T-cell (primary cell): ENCODE measurements at regions not wholly inside any gene's neighbourhood (a gene's known extent, or its start where the extent isn't known, plus 50 kb on each side); places are given as distances from the start of the nearest gene placed in this dataset.

ENCODE experiments used
- ATAC-seq, 4 experiments: fragments of 200-7000 bp in 3 of 4; fragments of 150-1000 bp in 1 of 4; cut with Tn5 transposase; replicated peaks in 1 of 4; 1 replicate in 3 of 4; 2 replicates in 1 of 4; pipeline ENCODE4 v1.10.0; 2021; ENCODE audit warnings: moderate library complexity in 3 of 4, mild to moderate bottlenecking in 2 of 4, moderate number of reproducible peaks in 1 of 4
- CTCF ChIA-PET, 2 donors: fragments of 300-600 bp; sonication (Branson Sonifier 250); formaldehyde crosslinking; loops; one replicate each; lab custom pipeline; 2022; ENCODE audit warnings: antibody characterized with exemption in 2 of 2; lab: Charles Lee
- POLR2A ChIA-PET, 2 donors: fragments of 300-600 bp; sonication (Branson Sonifier 250); formaldehyde crosslinking; loops; one replicate each; lab custom pipeline; 2022; ENCODE audit warnings: antibody characterized with exemption in 2 of 2; lab: Charles Lee
- DNase-seq, 35 experiments: peaks; one replicate each; pipeline versions ENCODE4 v3.0.0 to v3.0.0-alpha.2; 2013 to 2023
- H3K27ac ChIP-seq: one replicate; pipeline ENCODE4 v1.5.1; 2013; ENCODE audit warnings: low read length
- H3K27me3 ChIP-seq, 2 experiments: replicated peaks in 1 of 2; 1 replicate in 1 of 2; 2 replicates in 1 of 2; pipeline versions ENCODE4 v1.6.1 to v1.7.0; 2013; ENCODE audit warnings: low read length in 1 of 2, mixed read lengths in 1 of 2; ENCODE audit not compliant: control insufficient read depth in 2 of 2, insufficient read depth in 2 of 2; ENCODE audit errors: extremely low read depth in 1 of 2
- H3K36me3 ChIP-seq, 2 donors: 1 replicate in 1 of 2; 2 replicates in 1 of 2; pipeline versions ENCODE4 v1.6.1 to v1.7.0; 2013; ENCODE audit warnings: low read length in 1 of 2; ENCODE audit not compliant: control insufficient read depth in 2 of 2, insufficient read depth in 1 of 2; ENCODE audit errors: extremely low read depth in 1 of 2
- H3K4me1 ChIP-seq, 2 experiments: 1 replicate in 1 of 2; 2 replicates in 1 of 2; pipeline versions ENCODE4 v1.6.1 to v1.7.0; 2013; ENCODE audit warnings: low read length in 2 of 2, mixed read lengths in 1 of 2; ENCODE audit not compliant: insufficient read depth in 2 of 2, control insufficient read depth in 1 of 2; ENCODE audit errors: extremely low read depth in 1 of 2
- H3K4me3 ChIP-seq, 2 donors: 1 replicate in 1 of 2; 2 replicates in 1 of 2; pipeline versions ENCODE4 v1.5.1 to v1.7.0; 2013; ENCODE audit warnings: mild to moderate bottlenecking in 2 of 2, low read length in 1 of 2, moderate library complexity in 1 of 2; ENCODE audit not compliant: control insufficient read depth in 1 of 2; ENCODE audit errors: extremely low read depth in 1 of 2
- H3K9me3 ChIP-seq: 2 replicates; pipeline ENCODE4 v1.7.0; 2013
- H3K27ac Mint-ChIP-seq, 2 donors: one replicate each; pipeline ENCODE4 v1.8.0; 2020 to 2021; ENCODE audit warnings: mild to moderate bottlenecking in 2 of 2, mixed read lengths in 2 of 2
- H3K27me3 Mint-ChIP-seq, 2 donors: one replicate each; pipeline ENCODE4 v1.8.0; 2021 to 2022; ENCODE audit warnings: mixed read lengths in 2 of 2
- H3K36me3 Mint-ChIP-seq: one replicate; pipeline ENCODE4 v1.8.0; 2021; ENCODE audit warnings: mixed read lengths
- H3K4me1 Mint-ChIP-seq, 3 donors: one replicate each; pipeline ENCODE4 v1.8.0; 2020 to 2022; ENCODE audit warnings: mixed read lengths in 3 of 3, mild to moderate bottlenecking in 1 of 3
- H3K4me3 Mint-ChIP-seq, 3 donors: one replicate each; pipeline ENCODE4 v1.8.0; 2020 to 2022; ENCODE audit warnings: mild to moderate bottlenecking in 3 of 3, mixed read lengths in 3 of 3, moderate library complexity in 3 of 3
- H3K9me3 Mint-ChIP-seq, 3 donors: one replicate each; pipeline ENCODE4 v1.8.0; 2020 to 2022; ENCODE audit warnings: mixed read lengths in 3 of 3
- WGBS: methylation state at CpG from one replicate; pipeline ENCODE4 v1.1.5; 2013; ENCODE audit warnings: missing lambda C conversion rate; ENCODE audit not compliant: insufficient coverage; 5-methylcytosine and 5-hydroxymethylcytosine counted together

- H3K4me3 Mint-ChIP-seq: no peak overlapping the region
- peaks cover 0 to 8% of the 10 kb centered on the region in 2 experiments for H3K27me3 ChIP-seq
- DNase-seq (no peak), ATAC-seq (no peak)
- no peak overlapping the region for H3K27ac Mint-ChIP-seq
- CTCF ChIA-PET: no interaction called here
- no peaks in the 10 kb centered on the region for H3K4me1 Mint-ChIP-seq
- H3K9me3 ChIP-seq: no peaks in the 10 kb centered on the region
- H3K4me1 ChIP-seq: no peaks in the 10 kb centered on the region
- H3K36me3 Mint-ChIP-seq: no peaks in the 10 kb centered on the region
- POLR2A ChIA-PET: no interaction called here
- no peak overlapping the region for H3K27ac ChIP-seq
- H3K36me3 ChIP-seq: no peaks in the 10 kb centered on the region
- H3K27me3 Mint-ChIP-seq: peaks cover 2 to 4% of the 10 kb centered on the region in 2 donors
- H3K9me3 Mint-ChIP-seq: no peaks in the 10 kb centered on the region
- no peak overlapping the region for H3K4me3 ChIP-seq
- WGBS: 98% methylated on average over 12 of the region's 14 CpGs
These were observed 138.9 kb upstream of the MYCN start for GRCh38 chr2:15801439-15801838.

DNA sequence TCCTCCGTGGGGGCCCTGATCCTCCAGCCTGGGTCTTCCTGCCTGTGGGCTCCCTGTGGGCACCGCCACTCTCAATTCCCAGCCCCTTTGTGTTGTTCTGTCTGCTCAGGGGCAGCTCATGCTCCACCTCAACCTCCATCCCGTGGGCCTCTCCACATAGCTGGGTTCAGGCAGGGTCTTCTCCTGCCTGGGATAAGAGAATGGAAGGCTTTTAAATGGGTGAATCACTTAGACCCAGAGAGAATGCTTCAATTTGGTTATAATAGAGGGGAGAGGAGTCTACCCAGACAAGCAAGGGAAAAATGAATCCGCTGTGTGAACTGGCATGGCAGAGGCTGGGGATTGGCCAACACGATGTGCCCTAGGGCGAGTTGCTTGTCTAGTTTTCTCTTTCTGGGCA is 138.4 kb upstream of the MYCN start:
- peaks cover 0 to 8% of the 10 kb centered on the region in 2 experiments for H3K27me3 ChIP-seq
- no peaks in the 10 kb centered on the region for H3K36me3 ChIP-seq
- ATAC-seq (no peak), DNase-seq (no peak)
- H3K4me3 ChIP-seq: no peak overlapping the region
- Mint-ChIP-seq H3K4me1 (no peaks in the 10 kb centered on the region), H3K9me3 (no peaks in the 10 kb centered on the region), H3K27ac (no peak overlapping the region), H3K4me3 (no peak overlapping the region), H3K36me3 (no peaks in the 10 kb centered on the region), H3K27me3 (peaks cover 0 to 4% of the 10 kb centered on the region in 2 donors)
- CTCF ChIA-PET: no interaction called here
- no peak overlapping the region for H3K27ac ChIP-seq
- 77% methylated on average over 5 of the region's 6 CpGs for WGBS
- no peaks in the 10 kb centered on the region for H3K9me3 ChIP-seq
- H3K4me1 ChIP-seq: no peaks in the 10 kb centered on the region
- POLR2A ChIA-PET: no interaction called here

DNA sequence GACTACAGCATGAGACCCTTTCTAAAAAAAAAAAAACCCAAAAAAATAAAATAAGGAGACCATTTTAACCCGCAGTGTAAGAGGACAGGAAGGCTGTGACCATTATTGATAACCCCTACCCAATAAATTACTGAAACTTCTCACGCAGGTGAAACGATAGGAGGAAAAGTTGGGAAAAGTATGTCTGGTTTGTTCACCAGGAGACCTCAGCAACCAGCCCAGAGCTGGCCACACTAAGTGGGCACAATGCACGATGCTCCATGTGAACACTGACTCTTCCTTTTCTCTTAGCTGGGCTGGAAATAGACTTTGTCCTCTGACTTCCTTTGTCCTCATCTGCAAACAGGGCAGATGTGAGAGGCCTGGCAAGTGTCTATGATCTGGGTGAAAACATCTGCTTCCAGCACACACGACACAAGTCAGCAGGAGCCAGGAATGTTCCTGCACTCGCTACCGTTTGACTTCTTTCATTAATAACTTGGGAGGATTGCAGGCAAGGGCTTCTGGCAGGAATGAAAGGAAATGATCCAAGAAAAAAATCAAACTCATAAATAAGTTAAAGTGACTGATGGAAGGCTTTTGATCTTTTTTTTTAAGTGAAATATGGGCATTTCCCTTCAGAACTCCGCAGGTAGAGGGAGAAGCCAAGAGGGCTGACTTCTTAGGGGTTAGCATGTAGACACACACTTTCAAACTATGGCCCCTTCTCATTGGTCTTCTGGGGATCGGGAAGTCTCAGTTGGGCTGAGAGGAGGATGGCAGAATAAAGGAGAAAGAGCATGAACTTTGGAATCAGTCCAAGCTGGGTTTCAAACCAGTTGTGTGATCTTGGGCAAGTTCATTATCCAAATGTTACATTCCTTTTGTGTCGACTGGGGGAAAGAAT is 137.4 kb upstream of the MYCN start:
- H3K36me3 Mint-ChIP-seq: no peaks in the 10 kb centered on the region
- Histone ChIP-seq H3K27me3 (peaks cover 0 to 3% of the 10 kb centered on the region in 2 experiments), H3K27ac (no peak overlapping the region), H3K4me1 (no peaks in the 10 kb centered on the region), H3K36me3 (no peaks in the 10 kb centered on the region), H3K4me3 (no peak overlapping the region), H3K9me3 (no peaks in the 10 kb centered on the region)
- CTCF ChIA-PET: no interaction called here
- 80% methylated on average over 1 of the region's 10 CpGs for WGBS
- no peaks in the 10 kb centered on the region for H3K4me1 Mint-ChIP-seq
- DNase-seq (no peak), ATAC-seq (no peak)
- H3K27ac Mint-ChIP-seq: no peak overlapping the region
- POLR2A ChIA-PET: no interaction called here
- peaks cover 0 to 4% of the 10 kb centered on the region in 2 donors for H3K27me3 Mint-ChIP-seq
- no peak overlapping the region for H3K4me3 Mint-ChIP-seq
- H3K9me3 Mint-ChIP-seq: no peaks in the 10 kb centered on the region

GRCh38 chr2:15803543-15804245 is 136.7 kb upstream of the MYCN start:
- Histone ChIP-seq H3K9me3 (no peaks in the 10 kb centered on the region), H3K27ac (no peak overlapping the region), H3K4me1 (no peaks in the 10 kb centered on the region), H3K27me3 (peaks cover 0 to 2% of the 10 kb centered on the region in 2 experiments), H3K4me3 (no peak overlapping the region), H3K36me3 (no peaks in the 10 kb centered on the region)
- H3K27ac Mint-ChIP-seq: no peak overlapping the region
- H3K27me3 Mint-ChIP-seq: peaks cover 2 to 4% of the 10 kb centered on the region in 2 donors
- no peak overlapping the region for H3K4me3 Mint-ChIP-seq
- ATAC-seq: no peak
- DNase-seq: no peak
- 86% methylated on average over 8 of the region's 12 CpGs for WGBS
- ChIA-PET CTCF (no interaction called here), POLR2A (no interaction called here)
- H3K9me3 Mint-ChIP-seq: no peaks in the 10 kb centered on the region
- H3K4me1 Mint-ChIP-seq: no peaks in the 10 kb centered on the region
- H3K36me3 Mint-ChIP-seq: no peaks in the 10 kb centered on the region

- Histone ChIP-seq H3K9me3 (no peaks in the 10 kb centered on the region), H3K27ac (no peak overlapping the region), H3K4me1 (no peaks in the 10 kb centered on the region), H3K4me3 (no peak overlapping the region), H3K36me3 (no peaks in the 10 kb centered on the region), H3K27me3 (peaks cover 0 to 2% of the 10 kb centered on the region in 2 experiments)
- WGBS: 78% methylated on average over 1 of the region's 1 CpG
- ATAC-seq: no peak
- no peak for DNase-seq
- Mint-ChIP-seq H3K27ac (no peak overlapping the region), H3K27me3 (peaks cover 3 to 4% of the 10 kb centered on the region in 2 donors), H3K36me3 (no peaks in the 10 kb centered on the region), H3K4me1 (no peaks in the 10 kb centered on the region), H3K4me3 (no peak overlapping the region), H3K9me3 (no peaks in the 10 kb centered on the region)
- CTCF ChIA-PET: no interaction called here
- POLR2A ChIA-PET: no interaction called here
These were observed 136.1 kb upstream of the MYCN start for GRCh38 chr2:15804246-15804619.

- Histone ChIP-seq H3K27me3 (peaks cover 0 to 2% of the 10 kb centered on the region in 2 experiments), H3K36me3 (no peaks in the 10 kb centered on the region), H3K9me3 (no peaks in the 10 kb centered on the region), H3K4me3 (no peak overlapping the region), H3K4me1 (no peaks in the 10 kb centered on the region), H3K27ac (no peak overlapping the region)
- H3K27me3 Mint-ChIP-seq: peaks cover 3 to 4% of the 10 kb centered on the region in 2 donors
- no peak overlapping the region for H3K4me3 Mint-ChIP-seq
- no peak for ATAC-seq
- no peak overlapping the region for H3K27ac Mint-ChIP-seq
- H3K36me3 Mint-ChIP-seq: no peaks in the 10 kb centered on the region
- ChIA-PET CTCF (no interaction called here), POLR2A (no interaction called here)
- H3K9me3 Mint-ChIP-seq: no peaks in the 10 kb centered on the region
- no peak for DNase-seq
- no CpG with 5 or more reads among the region's 2 CpGs for WGBS
- no peaks in the 10 kb centered on the region for H3K4me1 Mint-ChIP-seq
These were observed 135.7 kb upstream of the MYCN start for GRCh38 chr2:15804691-15805090.
